SJSA1 (cell line): ENCODE measurements at regions not wholly inside any gene's neighbourhood (a gene's known extent, or its start where the extent isn't known, plus 50 kb on each side); places are given as distances from the start of the nearest gene placed in this dataset.
"Not testable (repeated sequence)": the region's sequence is repeated elsewhere in the genome, so short reads cannot be mapped to it uniquely, and the experiment has no call there.

Source experiments
- DNase-seq, 2 experiments: peaks; one replicate each; pipeline ENCODE4 v3.0.0-alpha.2; 2015 to 2020; ENCODE audit warnings: low spot score in 2 of 2, low read depth in 1 of 2
- H3K27ac ChIP-seq: fragments of 250-450 bp; sonication (Bioruptor Pico); 2 replicates; pipeline ENCODE4 v1.5.1; 2020; ENCODE audit warnings: mild to moderate bottlenecking, moderate library complexity
- H3K27me3 ChIP-seq: fragments of 250-450 bp; sonication (Bioruptor Pico); replicated peaks from 2 replicates; pipeline ENCODE4 v1.5.1; 2020; ENCODE audit warnings: mild to moderate bottlenecking, moderate library complexity
- H3K36me3 ChIP-seq: fragments of 250-450 bp; sonication (Bioruptor Pico); 2 replicates; pipeline ENCODE4 v1.5.1; 2020; ENCODE audit warnings: mild to moderate bottlenecking
- H3K4me1 ChIP-seq: fragments of 250-450 bp; sonication (Bioruptor Pico); replicated peaks from 2 replicates; pipeline ENCODE4 v1.6.1; 2021; ENCODE audit warnings: mild to moderate bottlenecking
- H3K4me3 ChIP-seq: fragments of 250-450 bp; sonication (Bioruptor Pico); 2 replicates; pipeline ENCODE4 v1.5.1; 2020; ENCODE audit warnings: mild to moderate bottlenecking
- H3K9me3 ChIP-seq: fragments of 250-450 bp; sonication (Bioruptor Pico); replicated peaks from 2 replicates; pipeline ENCODE4 v1.5.1; 2020; ENCODE audit warnings: mild to moderate bottlenecking

DNA sequence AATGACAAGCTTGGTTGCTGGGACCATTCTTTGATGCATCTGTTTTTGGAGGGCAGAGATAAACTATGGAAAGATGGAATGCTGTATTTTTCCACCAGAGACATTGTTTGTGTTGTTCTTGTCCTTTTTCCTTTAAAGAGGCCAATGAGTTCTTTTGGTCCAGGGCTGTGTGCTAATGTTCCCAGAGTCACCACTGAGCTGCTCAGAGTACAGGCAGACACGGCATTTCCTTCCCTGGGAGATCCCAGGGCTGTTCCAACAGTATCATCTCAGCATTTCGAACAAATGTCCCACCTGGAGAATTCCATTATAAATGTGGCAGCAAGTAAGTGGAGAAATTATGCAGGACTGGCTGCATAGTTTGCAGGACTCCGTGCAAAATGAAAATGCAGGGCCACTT, 190.6 kb downstream of the IL20RB start:
- Histone ChIP-seq H3K4me3 (no peak overlapping the region), H3K36me3 (no peaks in the 10 kb centered on the region), H3K27me3 (no peaks in the 10 kb centered on the region), H3K9me3 (no peaks in the 10 kb centered on the region), H3K4me1 (no peaks in the 10 kb centered on the region), H3K27ac (no peak overlapping the region)
- no peak for DNase-seq

- H3K4me3 ChIP-seq = no peak overlapping the region
- H3K27ac ChIP-seq = no peak overlapping the region
- H3K27me3 ChIP-seq = no peaks in the 10 kb centered on the region
- no peaks in the 10 kb centered on the region for H3K36me3 ChIP-seq
- H3K4me1 ChIP-seq = no peaks in the 10 kb centered on the region
- H3K9me3 ChIP-seq = no peaks in the 10 kb centered on the region
- DNase-seq = no peak
Measured at GRCh38 chr3:137148917-137149316, 191.1 kb downstream of the IL20RB start.

DNA sequence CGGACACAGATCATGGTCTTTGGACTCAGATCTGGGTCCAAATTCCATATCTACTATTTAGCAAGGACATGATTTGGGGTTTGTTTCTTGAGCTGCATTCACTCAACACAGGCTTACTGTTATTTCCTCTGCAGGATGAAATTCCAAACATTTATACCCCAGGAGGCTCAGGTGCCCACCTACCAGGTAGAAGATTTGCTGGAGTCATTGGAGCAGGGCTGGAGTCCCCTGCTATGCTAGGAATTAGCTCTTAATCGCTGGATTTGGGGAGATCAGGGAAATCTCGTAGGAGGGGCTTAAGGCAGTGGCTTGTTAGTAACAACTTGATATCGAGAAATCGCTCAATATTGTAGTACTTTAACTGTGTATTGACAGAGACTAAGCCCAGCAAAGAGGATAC, 193.0 kb downstream of the IL20RB start:
- DNase-seq = no peak
- no peak overlapping the region for H3K27ac ChIP-seq
- H3K36me3 ChIP-seq = no peaks in the 10 kb centered on the region
- no peak overlapping the region for H3K4me3 ChIP-seq
- 0 out of 2 replicates have a peak, but pooled peaks cover 2% of the 10 kb centered on the region for H3K27me3 ChIP-seq
- H3K9me3 ChIP-seq = no peaks in the 10 kb centered on the region
- H3K4me1 ChIP-seq = no peaks in the 10 kb centered on the region

- not testable (repeated sequence) for H3K27me3 ChIP-seq, H3K4me3 ChIP-seq, H3K27ac ChIP-seq, DNase-seq, H3K9me3 ChIP-seq, H3K4me1 ChIP-seq, H3K36me3 ChIP-seq
Measured at GRCh38 chr3:137153046-137153445, 195.3 kb downstream of the IL20RB start.

GRCh38 chr3:137163241-137163871, 205.6 kb downstream of the IL20RB start:
- H3K4me1 ChIP-seq = no peaks in the 10 kb centered on the region
- H3K4me3 ChIP-seq = no peak overlapping the region
- H3K36me3 ChIP-seq = no peaks in the 10 kb centered on the region
- H3K27ac ChIP-seq = no peak overlapping the region
- DNase-seq = no peak
- H3K9me3 ChIP-seq = no peaks in the 10 kb centered on the region
- H3K27me3 ChIP-seq = no peaks in the 10 kb centered on the region

GRCh38 chr3:137163958-137164357, 206.2 kb downstream of the IL20RB start:
- Histone ChIP-seq H3K27me3 (no peaks in the 10 kb centered on the region), H3K9me3 (no peaks in the 10 kb centered on the region), H3K36me3 (no peaks in the 10 kb centered on the region), H3K4me3 (no peak overlapping the region), H3K4me1 (no peaks in the 10 kb centered on the region), H3K27ac (no peak overlapping the region)
- DNase-seq = no peak

GRCh38 chr3:137165117-137165806, 207.5 kb downstream of the IL20RB start:
- H3K4me3 ChIP-seq = no peak overlapping the region
- H3K36me3 ChIP-seq = no peaks in the 10 kb centered on the region
- DNase-seq = peak in 1 of 2 experiments; percentile 4
- H3K27me3 ChIP-seq = no peaks in the 10 kb centered on the region
- H3K9me3 ChIP-seq = no peaks in the 10 kb centered on the region
- no peaks in the 10 kb centered on the region for H3K4me1 ChIP-seq
- no peak overlapping the region for H3K27ac ChIP-seq

GRCh38 chr3:137171834-137172603, 214.2 kb downstream of the IL20RB start:
- Histone ChIP-seq H3K27me3 (no peaks in the 10 kb centered on the region), H3K36me3 (no peaks in the 10 kb centered on the region), H3K27ac (no peak overlapping the region), H3K9me3 (no peaks in the 10 kb centered on the region), H3K4me1 (no peaks in the 10 kb centered on the region), H3K4me3 (no peak overlapping the region)
- DNase-seq = no peak

DNA sequence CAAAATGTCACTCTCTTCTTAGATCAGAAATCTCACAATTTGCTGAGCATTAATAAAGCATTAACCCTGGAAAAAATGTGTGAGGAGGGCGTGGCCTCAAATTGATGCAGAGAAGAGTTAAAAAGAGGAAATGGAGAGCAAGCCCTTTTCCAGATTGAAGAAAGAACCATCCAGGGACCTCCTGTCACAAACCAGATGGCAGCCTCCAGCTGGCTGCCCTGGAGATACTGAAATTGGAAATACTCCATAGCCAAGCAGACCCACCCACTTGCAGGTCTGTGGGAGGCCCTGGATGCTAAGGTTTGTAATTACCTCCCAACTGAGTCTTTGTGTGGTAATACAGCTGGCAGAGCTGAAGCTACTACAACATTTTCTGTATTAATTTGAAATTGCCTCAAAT, 214.9 kb downstream of the IL20RB start:
- no peak for DNase-seq
- Histone ChIP-seq H3K9me3 (no peaks in the 10 kb centered on the region), H3K27ac (no peak overlapping the region), H3K4me3 (no peak overlapping the region), H3K27me3 (no peaks in the 10 kb centered on the region), H3K4me1 (no peaks in the 10 kb centered on the region), H3K36me3 (no peaks in the 10 kb centered on the region)

DNA sequence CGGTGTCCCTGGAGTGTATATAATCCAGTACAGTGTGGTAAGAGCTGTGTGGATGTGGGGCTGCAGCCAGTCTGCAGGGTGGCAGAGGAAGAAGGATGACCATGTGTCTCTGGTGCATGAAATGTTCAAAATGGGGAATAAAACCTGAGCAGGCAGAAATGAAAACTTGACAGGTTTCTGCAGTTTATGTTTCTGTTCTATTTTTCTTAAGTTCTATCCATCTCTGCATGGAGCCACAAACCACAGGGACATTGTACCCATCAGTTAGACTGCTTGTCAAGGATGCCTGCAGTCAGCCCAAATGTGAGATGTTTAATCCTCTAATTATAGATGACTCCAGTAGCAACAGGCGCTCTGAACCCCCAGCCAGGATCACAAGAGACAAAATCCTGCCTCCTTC, 216.7 kb downstream of the IL20RB start:
- no peaks in the 10 kb centered on the region for H3K36me3 ChIP-seq
- H3K27ac ChIP-seq = no peak overlapping the region
- H3K27me3 ChIP-seq = no peaks in the 10 kb centered on the region
- no peak for DNase-seq
- no peaks in the 10 kb centered on the region for H3K4me1 ChIP-seq
- no peak overlapping the region for H3K4me3 ChIP-seq
- no peaks in the 10 kb centered on the region for H3K9me3 ChIP-seq

GRCh38 chr3:137180220-137180619, 222.4 kb downstream of the IL20RB start:
- no peak for DNase-seq
- H3K27me3 ChIP-seq = no peaks in the 10 kb centered on the region

GRCh38 chr3:137191133-137191923, 233.5 kb downstream of the IL20RB start:
- Histone ChIP-seq H3K27me3 (no peaks in the 10 kb centered on the region; the same call in 1 of the 2 replicates), H3K9me3 (no peaks in the 10 kb centered on the region), H3K27ac (no peak overlapping the region), H3K36me3 (no peaks in the 10 kb centered on the region), H3K4me3 (no peak overlapping the region), H3K4me1 (no peaks in the 10 kb centered on the region)
- DNase-seq = no peak

More at GRCh38 chr3:137180220-137180619, 222.4 kb downstream of the IL20RB start:
- H3K9me3 ChIP-seq = no peaks in the 10 kb centered on the region
- H3K27ac ChIP-seq = no peak overlapping the region
- H3K4me1 ChIP-seq = no peaks in the 10 kb centered on the region
- H3K36me3 ChIP-seq = no peaks in the 10 kb centered on the region
- no peak overlapping the region for H3K4me3 ChIP-seq

GRCh38 chr3:137191951-137192350, 234.2 kb downstream of the IL20RB start:
- no peaks in the 10 kb centered on the region for H3K36me3 ChIP-seq
- no peaks in the 10 kb centered on the region for H3K4me1 ChIP-seq
- H3K4me3 ChIP-seq = no peak overlapping the region
- H3K9me3 ChIP-seq = no peaks in the 10 kb centered on the region
- H3K27me3 ChIP-seq = no peaks in the 10 kb centered on the region; the same call in 1 of the 2 replicates
- no peak for DNase-seq
- no peak overlapping the region for H3K27ac ChIP-seq
